ENCODE measurements at regions not wholly inside any gene's neighbourhood (a gene's known extent, or its start where the extent isn't known, plus 50 kb on each side); places are given as distances from the start of the nearest gene placed in this dataset.

DNA sequence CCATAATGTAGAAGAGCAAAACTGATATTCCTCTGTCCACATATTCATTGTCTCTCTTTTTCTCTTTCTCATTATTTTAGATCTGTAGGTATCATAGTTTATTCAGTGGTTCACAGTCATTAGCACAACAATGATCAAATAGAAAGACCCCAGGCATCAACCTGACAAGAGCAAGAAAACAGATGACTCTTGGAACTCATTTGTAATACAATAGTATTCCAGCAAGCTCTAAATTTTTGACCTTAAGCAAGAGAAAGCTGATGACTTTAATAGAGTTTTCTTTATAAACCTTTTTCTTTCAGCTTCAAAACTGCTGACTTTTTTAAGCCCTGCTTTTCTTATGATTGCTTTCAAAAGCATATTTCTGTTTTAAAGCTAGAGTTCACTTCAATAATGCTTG, 507.5 kb upstream of the SORCS1 start:
- H3K4me1 ChIP-seq (ENCODE audit: insufficient read depth, low read length): no peaks in the 10 kb centered on the region

DNA sequence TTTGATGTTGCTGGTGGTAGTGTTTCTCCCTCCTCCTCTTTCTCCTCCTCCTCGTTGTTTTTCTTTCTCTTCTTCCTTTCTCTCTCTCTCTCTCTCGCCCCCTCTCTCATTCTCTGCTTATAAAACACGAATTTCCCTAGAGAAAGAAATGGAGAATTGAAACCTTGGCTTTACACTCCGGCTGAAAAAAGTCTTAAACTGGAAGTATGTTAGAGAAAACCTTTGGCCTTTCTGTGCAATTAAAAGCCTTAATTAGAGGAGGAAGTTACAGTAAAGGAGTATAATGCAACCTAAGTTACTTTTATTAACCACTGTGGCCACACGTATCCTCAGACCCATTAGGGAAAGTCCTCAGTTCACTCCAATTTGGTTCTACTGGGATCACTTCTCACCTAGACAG, 501.7 kb upstream of the SORCS1 start:
- DNase-seq (no peak), ATAC-seq (no peak)
- no peaks in the 10 kb centered on the region for H3K79me2 ChIP-seq (ENCODE audit: low read length)
- H4K20me1 ChIP-seq (ENCODE audit: low read length): no peaks in the 10 kb centered on the region
- no peaks in the 10 kb centered on the region for H3K27me3 ChIP-seq (ENCODE audit: low read length)
- H3K9me3 ChIP-seq (ENCODE audit: low read length): no peaks in the 10 kb centered on the region
- ChIA-PET POLR2A (ENCODE audit: unreplicated experiment) (no interaction called here), CTCF (no interaction called here)
- H3K27ac ChIP-seq (ENCODE audit: low read length): no peak overlapping the region
- no peaks in the 10 kb centered on the region for H3F3A ChIP-seq (ENCODE audit: low read length, unreplicated experiment)
- intact Hi-C loops (cut with micrococcal nuclease): no loop called here
- H3K4me2 ChIP-seq (ENCODE audit: low read length): no peak overlapping the region
- H3K4me3 ChIP-seq (ENCODE audit: low read length): no peak overlapping the region
- no TSS peak for BruUV-seq (replicated peaks)
- no peaks in the 10 kb centered on the region for H3K4me1 ChIP-seq (ENCODE audit: insufficient read depth, low read length)
- H3K9me2 ChIP-seq (replicated peaks; ENCODE audit: low read length): no peaks in the 10 kb centered on the region
- no peak for TF ChIP-seq EZH2phosphoT487 (IDR thresholded peaks at IDR 0.05; ENCODE audit: borderline replicate concordance, low read length)
- no peak for TF ChIP-seq EZH2 (IDR thresholded peaks at IDR 0.05; ENCODE audit: low read length, unreplicated experiment)
- TF ChIP-seq, protein P1, sequence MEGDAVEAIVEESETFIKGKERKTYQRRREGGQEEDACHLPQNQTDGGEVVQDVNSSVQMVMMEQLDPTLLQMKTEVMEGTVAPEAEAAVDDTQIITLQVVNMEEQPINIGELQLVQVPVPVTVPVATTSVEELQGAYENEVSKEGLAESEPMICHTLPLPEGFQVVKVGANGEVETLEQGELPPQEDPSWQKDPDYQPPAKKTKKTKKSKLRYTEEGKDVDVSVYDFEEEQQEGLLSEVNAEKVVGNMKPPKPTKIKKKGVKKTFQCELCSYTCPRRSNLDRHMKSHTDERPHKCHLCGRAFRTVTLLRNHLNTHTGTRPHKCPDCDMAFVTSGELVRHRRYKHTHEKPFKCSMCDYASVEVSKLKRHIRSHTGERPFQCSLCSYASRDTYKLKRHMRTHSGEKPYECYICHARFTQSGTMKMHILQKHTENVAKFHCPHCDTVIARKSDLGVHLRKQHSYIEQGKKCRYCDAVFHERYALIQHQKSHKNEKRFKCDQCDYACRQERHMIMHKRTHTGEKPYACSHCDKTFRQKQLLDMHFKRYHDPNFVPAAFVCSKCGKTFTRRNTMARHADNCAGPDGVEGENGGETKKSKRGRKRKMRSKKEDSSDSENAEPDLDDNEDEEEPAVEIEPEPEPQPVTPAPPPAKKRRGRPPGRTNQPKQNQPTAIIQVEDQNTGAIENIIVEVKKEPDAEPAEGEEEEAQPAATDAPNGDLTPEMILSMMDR (conservative IDR thresholded peaks at IDR 0.05; ENCODE audit: low read depth, low read length): no peak
- no peaks in the 10 kb centered on the region for H3K36me3 ChIP-seq (ENCODE audit: low read depth, low read length)
- no peak overlapping the region for H2AFZ ChIP-seq (ENCODE audit: low read length)
- no peak overlapping the region for H3K9ac ChIP-seq (ENCODE audit: low read length)

More for the DNA sequence above, 507.5 kb upstream of the SORCS1 start:
- Histone ChIP-seq H3F3A (ENCODE audit: low read length, unreplicated experiment) (no peaks in the 10 kb centered on the region), H3K27me3 (ENCODE audit: low read length) (no peaks in the 10 kb centered on the region), H3K9me3 (ENCODE audit: low read length) (no peaks in the 10 kb centered on the region), H2AFZ (ENCODE audit: low read length) (no peak overlapping the region), H3K4me2 (ENCODE audit: low read length) (no peak overlapping the region), H3K36me3 (ENCODE audit: low read depth, low read length) (no peaks in the 10 kb centered on the region), H3K27ac (ENCODE audit: low read length) (no peak overlapping the region), H3K4me3 (ENCODE audit: low read length) (no peak overlapping the region), H3K79me2 (ENCODE audit: low read length) (no peaks in the 10 kb centered on the region), H4K20me1 (ENCODE audit: low read length) (no peaks in the 10 kb centered on the region), H3K9me2 (replicated peaks; ENCODE audit: low read length) (no peaks in the 10 kb centered on the region), H3K9ac (ENCODE audit: low read length) (no peak overlapping the region)
- TF ChIP-seq EZH2phosphoT487 (IDR thresholded peaks at IDR 0.05; ENCODE audit: borderline replicate concordance, low read length) (no peak), EZH2 (IDR thresholded peaks at IDR 0.05; ENCODE audit: low read length, unreplicated experiment) (no peak)
- TF ChIP-seq, protein P1 (conservative IDR thresholded peaks at IDR 0.05; ENCODE audit: low read depth, low read length): no peak
- ATAC-seq: no peak
- BruUV-seq (replicated peaks): no TSS peak
- CTCF ChIA-PET: no interaction called here
- no peak for DNase-seq
- POLR2A ChIA-PET (ENCODE audit: unreplicated experiment): no interaction called here
- intact Hi-C loops (cut with micrococcal nuclease): no loop called here

DNA sequence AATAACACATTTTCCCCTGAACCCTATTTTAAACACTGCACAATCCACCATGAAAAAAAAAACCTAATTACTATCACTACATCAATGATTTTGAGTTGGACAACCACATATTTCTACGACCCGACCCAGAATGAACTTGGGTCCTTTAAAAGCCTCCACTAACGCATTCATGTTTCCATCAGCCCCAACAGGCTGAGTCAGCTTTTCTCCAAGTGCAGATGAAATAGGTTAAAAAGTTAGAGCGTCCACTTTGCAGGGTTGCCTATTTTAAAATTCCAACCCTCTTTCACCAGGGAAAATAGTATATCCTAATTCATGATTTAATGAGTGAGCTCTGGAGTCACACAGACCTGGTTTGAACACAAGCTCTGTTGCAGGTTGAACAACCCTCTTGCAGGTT, 501.0 kb upstream of the SORCS1 start:
- Histone ChIP-seq H3K4me2 (ENCODE audit: low read length) (no peak overlapping the region), H3K9me2 (replicated peaks; ENCODE audit: low read length) (no peaks in the 10 kb centered on the region), H3K27ac (ENCODE audit: low read length) (no peak overlapping the region), H3K4me3 (ENCODE audit: low read length) (no peak overlapping the region), H3K36me3 (ENCODE audit: low read depth, low read length) (no peaks in the 10 kb centered on the region), H3K9me3 (ENCODE audit: low read length) (no peaks in the 10 kb centered on the region), H3K27me3 (ENCODE audit: low read length) (no peaks in the 10 kb centered on the region), H3K4me1 (ENCODE audit: insufficient read depth, low read length) (no peaks in the 10 kb centered on the region), H3K9ac (ENCODE audit: low read length) (no peak overlapping the region), H4K20me1 (ENCODE audit: low read length) (no peaks in the 10 kb centered on the region), H3K79me2 (ENCODE audit: low read length) (no peaks in the 10 kb centered on the region), H3F3A (ENCODE audit: low read length, unreplicated experiment) (no peaks in the 10 kb centered on the region), H2AFZ (ENCODE audit: low read length) (no peak overlapping the region)
- ChIA-PET POLR2A (ENCODE audit: unreplicated experiment) (no interaction called here), CTCF (no interaction called here)
- TF ChIP-seq, protein P1 (conservative IDR thresholded peaks at IDR 0.05; ENCODE audit: low read depth, low read length): no peak
- TF ChIP-seq EZH2 (IDR thresholded peaks at IDR 0.05; ENCODE audit: low read length, unreplicated experiment) (no peak), EZH2phosphoT487 (IDR thresholded peaks at IDR 0.05; ENCODE audit: borderline replicate concordance, low read length) (no peak)
- BruUV-seq (replicated peaks): no TSS peak
- no peak for DNase-seq
- no peak for ATAC-seq
- intact Hi-C loops (cut with micrococcal nuclease): no loop called here
